C4-2B (cell line): ENCODE measurements at regions not wholly inside any gene's neighbourhood (a gene's known extent, or its start where the extent isn't known, plus 50 kb on each side); places are given as distances from the start of the nearest gene placed in this dataset.

ENCODE experiments used
- H3K27ac ChIP-seq: fragments of 450-650 bp; 2 replicates; pipeline ENCODE4 v1.5.1; 2017
- CTCF ChIP-seq: fragments of 450-650 bp; conservative IDR thresholded peaks from 2 replicates; pipeline ENCODE4 v1.5.1; 2017; ENCODE audit warnings: mild to moderate bottlenecking
- ZFX ChIP-seq: fragments of 450-650 bp; IDR thresholded peaks from 2 replicates; pipeline ENCODE4 v1.6.1; 2017

- TF ChIP-seq ZFX (no peak), CTCF (no peak)
- no peak overlapping the region for H3K27ac ChIP-seq
Observed at GRCh38 chr6:71619836-71620235, 266.5 kb upstream of the RIMS1 start.

GRCh38 chr6:71621918-71622519 lies 264.3 kb upstream of the RIMS1 start:
- H3K27ac ChIP-seq, result no peak overlapping the region
- TF ChIP-seq CTCF, result peak; percentile 65
- no peak for TF ChIP-seq ZFX

- no peak overlapping the region for H3K27ac ChIP-seq
- TF ChIP-seq ZFX (no peak), CTCF (no peak)
Observed at GRCh38 chr6:71642120-71642519, 244.2 kb upstream of the RIMS1 start.

GRCh38 chr6:71642793-71643192 lies 243.6 kb upstream of the RIMS1 start:
- no peak overlapping the region for H3K27ac ChIP-seq
- no peak for TF ChIP-seq CTCF

- no peak for TF ChIP-seq ZFX
- TF ChIP-seq CTCF, result no peak
- H3K27ac ChIP-seq, result no peak overlapping the region
Observed at GRCh38 chr6:71645299-71645698, 241.1 kb upstream of the RIMS1 start.

- TF ChIP-seq CTCF, result no peak
- TF ChIP-seq ZFX, result no peak
- no peak overlapping the region for H3K27ac ChIP-seq
Observed at GRCh38 chr6:71649915-71650314, 236.4 kb upstream of the RIMS1 start.

GRCh38 chr6:71651636-71652035 lies 234.7 kb upstream of the RIMS1 start:
- H3K27ac ChIP-seq, result no peak overlapping the region
- TF ChIP-seq ZFX, result no peak
- no peak for TF ChIP-seq CTCF
